ENCODE measurements at regions not wholly inside any gene's neighbourhood (a gene's known extent, or its start where the extent isn't known, plus 50 kb on each side); places are given as distances from the start of the nearest gene placed in this dataset.

GRCh38 chr12:110794623-110795280 lies 52.0 kb upstream of the CCDC63 start:
- no peak overlapping the region for H3K4me3 ChIP-seq (ENCODE audit: low read depth in 1 of 2, low read length in 2 of 2)
- H3K4me1 ChIP-seq (ENCODE audit: control insufficient read depth in 2 of 2, insufficient read depth in 2 of 2, low read length in 1 of 2) = no peaks in the 10 kb centered on the region
- H3K27ac ChIP-seq (ENCODE audit: low read depth in 2 of 2, low read length in 1 of 2) = no peak overlapping the region
- H3K9me3 ChIP-seq (ENCODE audit: control insufficient read depth in 2 of 2, insufficient read depth in 1 of 2, low read depth in 1 of 2, low read length in 1 of 2) = no peaks in the 10 kb centered on the region
- WGBS, 2 donors = 49 to 63% methylated on average over 8 of the region's 8 CpGs
- no peaks in the 10 kb centered on the region for H3K27me3 ChIP-seq (ENCODE audit: control insufficient read depth in 1 of 2, insufficient read depth in 2 of 2, low read length in 2 of 2)
- H3K36me3 ChIP-seq (ENCODE audit: control insufficient read depth in 2 of 2, insufficient read depth in 2 of 2, low read length in 1 of 2) = no peaks in the 10 kb centered on the region

GRCh38 chr12:110796952-110797351 lies 49.8 kb upstream of the CCDC63 start:
- Histone ChIP-seq H3K36me3 (ENCODE audit: control insufficient read depth in 2 of 2, insufficient read depth in 2 of 2, low read length in 1 of 2) (no peaks in the 10 kb centered on the region), H3K27me3 (ENCODE audit: control insufficient read depth in 1 of 2, insufficient read depth in 2 of 2, low read length in 2 of 2) (no peaks in the 10 kb centered on the region), H3K27ac (ENCODE audit: low read depth in 2 of 2, low read length in 1 of 2) (peak overlapping the region in 1 of 2 donors; percentile 18), H3K9me3 (ENCODE audit: control insufficient read depth in 2 of 2, insufficient read depth in 1 of 2, low read depth in 1 of 2, low read length in 1 of 2) (no peaks in the 10 kb centered on the region), H3K4me1 (ENCODE audit: control insufficient read depth in 2 of 2, insufficient read depth in 2 of 2, low read length in 1 of 2) (no peaks in the 10 kb centered on the region), H3K4me3 (ENCODE audit: low read depth in 1 of 2, low read length in 2 of 2) (no peak overlapping the region)
- WGBS, 2 donors = 84 to 89% methylated on average over 8 of the region's 8 CpGs

Measured in esophagus (tissue), 2 donors.